K562 (cell line): ENCODE measurements at regions not wholly inside any gene's neighbourhood (a gene's known extent, or its start where the extent isn't known, plus 50 kb on each side); places are given as distances from the start of the nearest gene placed in this dataset.

Experiments
- ATAC-seq: fragments of 200-7000 bp; cut with Tn5 transposase; 3 replicates; pipeline ENCODE4 v1.9.1; 2020; ENCODE audit warnings: moderate library complexity
- BruUV-seq: library from RNA; stranded (reverse); fragments of 400-500 nt; replicated peaks from 2 replicates; lab custom pipeline; 2021; lab: Mats Ljungman, UMichigan
- CTCF ChIA-PET: fragments of 300-600 bp; formaldehyde crosslinking; extraction: SDS; loops from one replicate; lab custom pipeline; 2021; ENCODE audit warnings: low intra/inter-chr PET ratio; lab: Yijun Ruan, JAX
- POLR2A ChIA-PET: fragments of 300-600, 350-650 bp; sonication (Branson Sonifier 250); formaldehyde crosslinking; extraction: SDS; loops from one replicate; lab custom pipeline; 2021; ENCODE audit warnings: antibody characterized with exemption, inconsistent platforms; lab: Yijun Ruan, JAX
- DNase-seq, 4 experiments: peaks; one replicate each; pipeline versions ENCODE4 v3.0.0 to v3.0.0-alpha.2; 2011 to 2018; ENCODE audit warnings: low spot score in 3 of 4, mixed read lengths in 3 of 4; ENCODE audit errors: extremely low read depth in 1 of 4
- FAIRE-seq: peaks from 2 replicates; lab custom pipeline; 2011; peaks lifted over from hg19 to GRCh38; lab: Jason Lieb, UNC
- H2AFZ ChIP-seq: 2 replicates; pipeline ENCODE4 v1.6.0; 2011; ENCODE audit warnings: low read depth, low read length, control low read depth, inconsistent platforms
- H3K27ac ChIP-seq: fragments of 200-600 bp; 3 replicates; pipeline ENCODE4 v1.8.0; 2011; ENCODE audit warnings: low read depth, mild to moderate bottlenecking, control low read depth, inconsistent platforms, low read length, moderate library complexity, mixed read lengths; ENCODE audit errors: extremely low read depth
- H3K27me3 ChIP-seq, 2 experiments: fragments of 300-600 bp in 1 of 2; 2 replicates in 1 of 2; 3 replicates in 1 of 2; pipeline versions ENCODE4 v1.6.0 to v1.8.0; 2011; ENCODE audit warnings: inconsistent platforms in 2 of 2, low read length in 2 of 2, mild to moderate bottlenecking in 1 of 2, mixed read lengths in 1 of 2, moderate library complexity in 1 of 2; ENCODE audit not compliant: control insufficient read depth in 2 of 2, insufficient read depth in 2 of 2
- H3K36me3 ChIP-seq: fragments of 300-600 bp; 3 replicates; pipeline ENCODE4 v1.8.0; 2011; ENCODE audit warnings: mild to moderate bottlenecking, low read length, inconsistent platforms; ENCODE audit not compliant: control insufficient read depth, insufficient read depth
- H3K4me1 ChIP-seq, 2 experiments: fragments of 200-600 bp in 1 of 2; replicated peaks in 1 of 2; 2 replicates in 1 of 2; 3 replicates in 1 of 2; pipeline versions ENCODE4 v1.5.1 to v1.8.0; 2011; ENCODE audit warnings: inconsistent platforms in 2 of 2, low read length in 2 of 2, mild to moderate bottlenecking in 1 of 2, mixed read lengths in 1 of 2, moderate library complexity in 1 of 2; ENCODE audit not compliant: control insufficient read depth in 2 of 2, insufficient read depth in 2 of 2
- H3K4me2 ChIP-seq: 2 replicates; pipeline ENCODE4 v1.6.1; 2011; ENCODE audit warnings: low read length, control low read depth, inconsistent platforms, mixed read lengths; ENCODE audit not compliant: insufficient read depth
- H3K4me3 ChIP-seq: fragments of 200-600 bp; sonication (generic), shearing (Covaris generic); 2 replicates; pipeline ENCODE4 v1.5.1; 2016; ENCODE audit warnings: control low read depth, inconsistent platforms
- H3K79me2 ChIP-seq: fragments of 200-600 bp; 3 replicates; pipeline ENCODE4 v1.8.0; 2011; ENCODE audit warnings: low read length, inconsistent platforms; ENCODE audit not compliant: control insufficient read depth, insufficient read depth
- H3K9ac ChIP-seq, 2 experiments: 2 replicates each; pipeline versions ENCODE4 v1.6.0 to v1.6.1; 2011; ENCODE audit warnings: low read depth in 2 of 2, low read length in 2 of 2, control low read depth in 1 of 2, inconsistent platforms in 1 of 2, mild to moderate bottlenecking in 1 of 2, mixed read lengths in 1 of 2; ENCODE audit not compliant: insufficient read depth in 1 of 2
- H3K9me1 ChIP-seq: one replicate; pipeline ENCODE4 v1.6.0; 2011; ENCODE audit warnings: inconsistent platforms, mild to moderate bottlenecking, low read length, moderate library complexity; ENCODE audit not compliant: control insufficient read depth, insufficient read depth
- H3K9me3 ChIP-seq: replicated peaks from 2 replicates; pipeline ENCODE4 v1.5.1; 2011; ENCODE audit warnings: low read depth, low read length, inconsistent platforms; ENCODE audit not compliant: control insufficient read depth, insufficient read depth
- H4K20me1 ChIP-seq: replicated peaks from 2 replicates; pipeline ENCODE4 v1.6.1; 2011; ENCODE audit warnings: low read length, inconsistent platforms, mixed read lengths; ENCODE audit not compliant: control insufficient read depth, insufficient read depth
- CEBPB ChIP-seq: fragments of 450-650 bp; IDR thresholded peaks from 2 replicates; pipeline ENCODE4 v1.6.1; 2016; ENCODE audit warnings: missing genetic modification characterization, missing compliant biosample characterization
- CEBPG ChIP-seq, 3 experiments: fragments of 200-800 bp in 1 of 3; sonication (Bioruptor generic) in 1 of 3; sonication (generic) in 1 of 3; formaldehyde crosslinking in 1 of 3; IDR thresholded peaks in 2 of 3; conservative IDR thresholded peaks in 1 of 3; 2 replicates each; pipeline versions ENCODE4 v1.6.1 to v1.8.0; 2016 to 2022; ENCODE audit warnings: missing compliant biosample characterization in 2 of 3, missing genetic modification characterization in 2 of 3, mild to moderate bottlenecking in 1 of 3, missing genetic modification reagents in 1 of 3
- KAT8 ChIP-seq: fragments of 450-650 bp; IDR thresholded peaks from 2 replicates; pipeline ENCODE4 v1.6.1; 2016; ENCODE audit warnings: low read depth, mild to moderate bottlenecking
- MYNN ChIP-seq, 2 experiments: sonication (generic); formaldehyde crosslinking in 1 of 2; IDR thresholded peaks; 2 replicates each; pipeline versions ENCODE4 v1.5.0 to v1.6.1; 2016 to 2020; ENCODE audit warnings: antibody characterized with exemption in 1 of 2, missing genetic modification reagents in 1 of 2
- SLC30A9 ChIP-seq: fragments of 250-450 bp; sonication (Bioruptor Pico); IDR thresholded peaks from 2 replicates; pipeline ENCODE4 v1.8.0; 2022; ENCODE audit warnings: mild to moderate bottlenecking, moderate library complexity
- WGBS: fragments of 100-300 bp; shearing (Covaris generic); methylation state at CpG from one replicate; pipeline ENCODE4 v1.1.6; 2016; ENCODE audit warnings: low coverage, mixed read lengths; ENCODE audit not compliant: insufficient coverage; ENCODE audit errors: missing lambda C conversion rate; 5-methylcytosine and 5-hydroxymethylcytosine counted together
- in situ Hi-C: fragments of 300-500 bp; cut with MboI; formaldehyde crosslinking; loops from 4 replicates; pipeline ENCODE4 v1.15.0; 2018; ENCODE audit warnings: inconsistent platforms, mixed read lengths
- intact Hi-C: fragments of 100-400 bp; cut with micrococcal nuclease; formaldehyde crosslinking; loops from 2 replicates; pipeline ENCODE4 v1.14.2; 2022
- TF ChIP-seq, protein P1 (sequence below): fragments of 450-650 bp; formaldehyde crosslinking; IDR thresholded peaks from 2 replicates; pipeline ENCODE4 v1.4.0; 2020; ENCODE audit warnings: mild to moderate bottlenecking, mixed read lengths

DNA sequence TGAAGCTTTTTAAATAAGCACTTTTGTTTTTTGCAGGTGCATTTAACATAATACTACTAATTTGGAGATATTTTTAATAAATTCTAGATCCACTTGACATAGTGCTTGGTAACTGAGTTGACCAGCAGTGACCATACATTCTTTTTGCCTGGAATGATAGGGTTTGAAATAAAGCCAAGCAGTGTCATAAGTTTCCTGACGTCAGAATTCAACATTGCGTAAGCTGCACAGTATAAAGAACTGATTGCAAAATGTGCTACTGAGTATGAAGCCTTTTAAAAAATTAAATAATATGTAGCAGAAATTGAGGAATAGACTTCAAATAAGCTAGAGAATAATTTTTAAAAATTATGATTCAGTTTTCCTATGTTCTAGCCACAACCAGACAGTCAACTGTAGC, 454.6 kb upstream of the ARPP21 start:
- intact Hi-C loops, result no loop called here
- H3K79me2 ChIP-seq, result no peaks in the 10 kb centered on the region
- no peaks in the 10 kb centered on the region for H3K9me3 ChIP-seq
- CTCF ChIA-PET, result no interaction called here
- no peak overlapping the region for H3K4me2 ChIP-seq
- H3K4me1 ChIP-seq, result no peaks in the 10 kb centered on the region
- H3K4me3 ChIP-seq, result no peak overlapping the region
- FAIRE-seq, result no peak
- H3K27me3 ChIP-seq, result no peaks in the 10 kb centered on the region
- TF ChIP-seq CEBPG (CRISPR knock-in tag; IDR thresholded peaks at IDR 0.05) (no peak), CEBPG (tag; conservative IDR thresholded peaks at IDR 0.05 in 1 of 2, IDR thresholded peaks at IDR 0.05 in 1 of 2) (0 out of 4 replicates have a peak, but pooled peaks of 1 of the 2 experiments have one; percentile 10), MYNN (IDR thresholded peaks at IDR 0.05) (no peak), MYNN (CRISPR knock-in tag; IDR thresholded peaks at IDR 0.05) (no peak)
- TF ChIP-seq, all 486 proteins: peak for 1
- DNase-seq (no peak), ATAC-seq (no peak)
- Histone ChIP-seq H2AFZ (no peak overlapping the region), H3K36me3 (no peaks in the 10 kb centered on the region), H3K27ac (no peak overlapping the region), H4K20me1 (no peaks in the 10 kb centered on the region), H3K9me1 (no peaks in the 10 kb centered on the region), H3K9ac (no peak overlapping the region)
- BruUV-seq, result no TSS peak
- in situ Hi-C loops, result no loop called here
- POLR2A ChIA-PET, result no interaction called here
- WGBS, result 4% methylated on average over 2 of the region's 2 CpGs

DNA sequence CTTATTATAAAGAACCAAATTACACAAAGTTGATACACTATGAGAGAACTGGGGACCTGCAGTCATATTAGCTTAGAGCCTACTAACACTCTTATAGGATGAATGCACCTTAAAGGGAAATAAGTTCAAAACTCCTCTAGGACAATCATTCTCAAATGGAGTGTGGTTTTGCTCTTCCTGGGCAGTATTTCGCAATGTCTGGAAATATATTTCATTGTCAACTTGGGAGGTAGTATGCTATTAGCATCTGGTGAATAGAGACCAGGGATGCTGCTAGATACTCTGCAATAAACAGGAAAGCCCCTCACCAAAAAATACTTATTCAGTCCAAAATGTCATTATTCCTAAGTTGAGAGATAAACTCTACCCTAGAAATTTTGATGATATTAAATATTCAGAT, 451.4 kb upstream of the ARPP21 start:
- no peak for ATAC-seq
- BruUV-seq, result no TSS peak
- Histone ChIP-seq H3K4me1 (no peaks in the 10 kb centered on the region), H4K20me1 (no peaks in the 10 kb centered on the region), H3K9me1 (no peaks in the 10 kb centered on the region), H3K79me2 (no peaks in the 10 kb centered on the region), H3K4me2 (no peak overlapping the region), H3K9me3 (no peaks in the 10 kb centered on the region; the same call in 1 of the 2 replicates), H3K9ac (no peak overlapping the region), H2AFZ (no peak overlapping the region), H3K4me3 (no peak overlapping the region)
- CTCF ChIA-PET, result no interaction called here
- no peak for FAIRE-seq
- no peak for DNase-seq
- TF ChIP-seq, protein P1, sequence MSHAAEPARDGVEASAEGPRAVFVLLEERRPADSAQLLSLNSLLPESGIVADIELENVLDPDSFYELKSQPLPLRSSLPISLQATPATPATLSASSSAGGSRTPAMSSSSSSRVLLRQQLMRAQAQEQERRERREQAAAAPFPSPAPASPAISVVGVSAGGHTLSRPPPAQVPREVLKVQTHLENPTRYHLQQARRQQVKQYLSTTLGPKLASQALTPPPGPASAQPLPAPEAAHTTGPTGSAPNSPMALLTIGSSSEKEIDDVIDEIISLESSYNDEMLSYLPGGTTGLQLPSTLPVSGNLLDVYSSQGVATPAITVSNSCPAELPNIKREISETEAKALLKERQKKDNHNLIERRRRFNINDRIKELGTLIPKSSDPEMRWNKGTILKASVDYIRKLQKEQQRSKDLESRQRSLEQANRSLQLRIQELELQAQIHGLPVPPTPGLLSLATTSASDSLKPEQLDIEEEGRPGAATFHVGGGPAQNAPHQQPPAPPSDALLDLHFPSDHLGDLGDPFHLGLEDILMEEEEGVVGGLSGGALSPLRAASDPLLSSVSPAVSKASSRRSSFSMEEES (CRISPR knock-in tag), result no peak
- TF ChIP-seq SLC30A9 (no peak), CEBPG (CRISPR knock-in tag; IDR thresholded peaks at IDR 0.05) (no peak), CEBPG (tag; conservative IDR thresholded peaks at IDR 0.05 in 1 of 2, IDR thresholded peaks at IDR 0.05 in 1 of 2) (0 out of 4 replicates have a peak, but pooled peaks of 1 of the 2 experiments have one; percentile 54), KAT8 (no peak), CEBPB (tag) (0 out of 2 replicates have a peak, but pooled peaks have one; percentile 37)
- TF ChIP-seq, all 486 proteins: peak for 2
- Histone ChIP-seq H3K27ac (no peak overlapping the region), H3K27me3 (no peaks in the 10 kb centered on the region), H3K36me3 (no peaks in the 10 kb centered on the region)
- intact Hi-C loops (no loop called here), in situ Hi-C loops (no loop called here)
- 5% methylated on average over 1 of the region's 1 CpG for WGBS
- POLR2A ChIA-PET, result no interaction called here
